ENCODE measurements at regions not wholly inside any gene's neighbourhood (a gene's known extent, or its start where the extent isn't known, plus 50 kb on each side); places are given as distances from the start of the nearest gene placed in this dataset.

DNA sequence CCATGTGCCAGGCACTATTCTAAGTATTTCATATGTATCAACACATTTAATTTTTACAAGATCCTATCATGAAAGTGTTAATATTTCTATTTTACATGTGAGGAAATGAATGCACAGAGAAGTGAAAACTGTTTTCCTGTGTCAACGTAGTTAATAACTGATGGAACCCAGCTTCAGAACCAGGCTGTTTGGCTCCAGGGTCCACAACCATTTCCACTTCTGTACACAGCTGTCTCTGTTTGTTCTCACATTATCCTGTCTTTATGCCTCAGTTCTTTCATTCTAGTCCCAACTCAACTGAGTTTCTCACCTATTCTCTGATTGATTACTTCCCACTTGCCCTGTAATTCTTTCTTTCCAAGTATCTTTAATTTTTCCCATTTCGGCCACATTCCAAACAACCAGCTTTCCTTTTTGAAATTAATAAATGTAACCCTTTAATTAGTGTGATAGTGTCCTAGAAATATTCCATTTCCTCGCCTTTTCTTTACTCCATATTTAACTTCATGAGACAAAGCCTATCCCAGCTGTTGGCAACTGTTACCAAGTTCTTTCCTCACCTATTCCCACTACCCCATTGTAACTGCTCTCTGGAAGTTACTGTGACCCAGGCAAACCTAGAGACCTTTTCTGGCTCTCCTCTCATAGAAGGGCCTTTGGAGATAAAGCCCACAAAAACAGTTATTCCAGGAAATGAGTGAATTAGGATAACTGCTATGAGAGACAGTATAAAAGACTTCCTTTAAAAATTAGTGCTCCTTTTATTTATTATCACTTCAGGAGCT is 218.7 kb downstream of the RASSF9 start:
- TF ChIP-seq, protein P1, sequence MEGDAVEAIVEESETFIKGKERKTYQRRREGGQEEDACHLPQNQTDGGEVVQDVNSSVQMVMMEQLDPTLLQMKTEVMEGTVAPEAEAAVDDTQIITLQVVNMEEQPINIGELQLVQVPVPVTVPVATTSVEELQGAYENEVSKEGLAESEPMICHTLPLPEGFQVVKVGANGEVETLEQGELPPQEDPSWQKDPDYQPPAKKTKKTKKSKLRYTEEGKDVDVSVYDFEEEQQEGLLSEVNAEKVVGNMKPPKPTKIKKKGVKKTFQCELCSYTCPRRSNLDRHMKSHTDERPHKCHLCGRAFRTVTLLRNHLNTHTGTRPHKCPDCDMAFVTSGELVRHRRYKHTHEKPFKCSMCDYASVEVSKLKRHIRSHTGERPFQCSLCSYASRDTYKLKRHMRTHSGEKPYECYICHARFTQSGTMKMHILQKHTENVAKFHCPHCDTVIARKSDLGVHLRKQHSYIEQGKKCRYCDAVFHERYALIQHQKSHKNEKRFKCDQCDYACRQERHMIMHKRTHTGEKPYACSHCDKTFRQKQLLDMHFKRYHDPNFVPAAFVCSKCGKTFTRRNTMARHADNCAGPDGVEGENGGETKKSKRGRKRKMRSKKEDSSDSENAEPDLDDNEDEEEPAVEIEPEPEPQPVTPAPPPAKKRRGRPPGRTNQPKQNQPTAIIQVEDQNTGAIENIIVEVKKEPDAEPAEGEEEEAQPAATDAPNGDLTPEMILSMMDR (IDR thresholded peaks at IDR 0.05) = no peak
- TF ChIP-seq NFYB (CRISPR knock-in tag; conservative IDR thresholded peaks at IDR 0.05; ENCODE audit: low read depth) (no peak), ZNF671 (CRISPR knock-in tag; IDR thresholded peaks at IDR 0.05) (no peak), TCF7 (CRISPR knock-in tag; IDR thresholded peaks at IDR 0.05; ENCODE audit: low read depth) (no peak), SMAD3 (CRISPR knock-in tag; IDR thresholded peaks at IDR 0.05; ENCODE audit: borderline replicate concordance) (no peak), SOX15 (CRISPR knock-in tag; IDR thresholded peaks at IDR 0.05) (no peak)
- TF ChIP-seq, protein P2, sequence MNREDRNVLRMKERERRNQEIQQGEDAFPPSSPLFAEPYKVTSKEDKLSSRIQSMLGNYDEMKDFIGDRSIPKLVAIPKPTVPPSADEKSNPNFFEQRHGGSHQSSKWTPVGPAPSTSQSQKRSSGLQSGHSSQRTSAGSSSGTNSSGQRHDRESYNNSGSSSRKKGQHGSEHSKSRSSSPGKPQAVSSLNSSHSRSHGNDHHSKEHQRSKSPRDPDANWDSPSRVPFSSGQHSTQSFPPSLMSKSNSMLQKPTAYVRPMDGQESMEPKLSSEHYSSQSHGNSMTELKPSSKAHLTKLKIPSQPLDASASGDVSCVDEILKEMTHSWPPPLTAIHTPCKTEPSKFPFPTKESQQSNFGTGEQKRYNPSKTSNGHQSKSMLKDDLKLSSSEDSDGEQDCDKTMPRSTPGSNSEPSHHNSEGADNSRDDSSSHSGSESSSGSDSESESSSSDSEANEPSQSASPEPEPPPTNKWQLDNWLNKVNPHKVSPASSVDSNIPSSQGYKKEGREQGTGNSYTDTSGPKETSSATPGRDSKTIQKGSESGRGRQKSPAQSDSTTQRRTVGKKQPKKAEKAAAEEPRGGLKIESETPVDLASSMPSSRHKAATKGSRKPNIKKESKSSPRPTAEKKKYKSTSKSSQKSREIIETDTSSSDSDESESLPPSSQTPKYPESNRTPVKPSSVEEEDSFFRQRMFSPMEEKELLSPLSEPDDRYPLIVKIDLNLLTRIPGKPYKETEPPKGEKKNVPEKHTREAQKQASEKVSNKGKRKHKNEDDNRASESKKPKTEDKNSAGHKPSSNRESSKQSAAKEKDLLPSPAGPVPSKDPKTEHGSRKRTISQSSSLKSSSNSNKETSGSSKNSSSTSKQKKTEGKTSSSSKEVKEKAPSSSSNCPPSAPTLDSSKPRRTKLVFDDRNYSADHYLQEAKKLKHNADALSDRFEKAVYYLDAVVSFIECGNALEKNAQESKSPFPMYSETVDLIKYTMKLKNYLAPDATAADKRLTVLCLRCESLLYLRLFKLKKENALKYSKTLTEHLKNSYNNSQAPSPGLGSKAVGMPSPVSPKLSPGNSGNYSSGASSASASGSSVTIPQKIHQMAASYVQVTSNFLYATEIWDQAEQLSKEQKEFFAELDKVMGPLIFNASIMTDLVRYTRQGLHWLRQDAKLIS (CRISPR knock-in tag; IDR thresholded peaks at IDR 0.05; ENCODE audit: borderline replicate concordance) = no peak
- TF ChIP-seq, protein P3, sequence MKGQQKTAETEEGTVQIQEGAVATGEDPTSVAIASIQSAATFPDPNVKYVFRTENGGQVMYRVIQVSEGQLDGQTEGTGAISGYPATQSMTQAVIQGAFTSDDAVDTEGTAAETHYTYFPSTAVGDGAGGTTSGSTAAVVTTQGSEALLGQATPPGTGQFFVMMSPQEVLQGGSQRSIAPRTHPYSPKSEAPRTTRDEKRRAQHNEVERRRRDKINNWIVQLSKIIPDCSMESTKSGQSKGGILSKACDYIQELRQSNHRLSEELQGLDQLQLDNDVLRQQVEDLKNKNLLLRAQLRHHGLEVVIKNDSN (CRISPR knock-in tag; IDR thresholded peaks at IDR 0.05) = no peak
- TF ChIP-seq, protein P4, sequence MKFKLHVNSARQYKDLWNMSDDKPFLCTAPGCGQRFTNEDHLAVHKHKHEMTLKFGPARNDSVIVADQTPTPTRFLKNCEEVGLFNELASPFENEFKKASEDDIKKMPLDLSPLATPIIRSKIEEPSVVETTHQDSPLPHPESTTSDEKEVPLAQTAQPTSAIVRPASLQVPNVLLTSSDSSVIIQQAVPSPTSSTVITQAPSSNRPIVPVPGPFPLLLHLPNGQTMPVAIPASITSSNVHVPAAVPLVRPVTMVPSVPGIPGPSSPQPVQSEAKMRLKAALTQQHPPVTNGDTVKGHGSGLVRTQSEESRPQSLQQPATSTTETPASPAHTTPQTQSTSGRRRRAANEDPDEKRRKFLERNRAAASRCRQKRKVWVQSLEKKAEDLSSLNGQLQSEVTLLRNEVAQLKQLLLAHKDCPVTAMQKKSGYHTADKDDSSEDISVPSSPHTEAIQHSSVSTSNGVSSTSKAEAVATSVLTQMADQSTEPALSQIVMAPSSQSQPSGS (CRISPR knock-in tag; IDR thresholded peaks at IDR 0.05; ENCODE audit: borderline replicate concordance, low read depth) = no peak

All from WTC11 (cell line).